NOMO-1 (cell line): ENCODE measurements at regions not wholly inside any gene's neighbourhood (a gene's known extent, or its start where the extent isn't known, plus 50 kb on each side); places are given as distances from the start of the nearest gene placed in this dataset.
A peak's percentile ranks its signal among the peaks of the same experiment; 100 is the strongest.

Experiments used
- DNase-seq, 2 experiments: peaks; one replicate each; lab custom pipeline; 2025; ENCODE audit not compliant: unreplicated experiment in 2 of 2; lab: John Stamatoyannopoulos, UW

- DNase-seq = peak in 1 of 2 experiments; percentile 6
Measured at GRCh38 chr22:48118654-48119053, 1356.2 kb downstream of the TBC1D22A start.

- no peak for DNase-seq
Measured at GRCh38 chr22:48116871-48117270, 1354.4 kb downstream of the TBC1D22A start.

- DNase-seq = no peak
Measured at GRCh38 chr22:48112687-48113521, 1350.5 kb downstream of the TBC1D22A start.

- DNase-seq = no peak
Measured at GRCh38 chr22:48106715-48107259, 1344.3 kb downstream of the TBC1D22A start.

GRCh38 chr22:48106215-48106614 is 1343.8 kb downstream of the TBC1D22A start:
- no peak for DNase-seq

- no peak for DNase-seq
Measured at GRCh38 chr22:48105259-48105658, 1342.8 kb downstream of the TBC1D22A start.

GRCh38 chr22:48104766-48105165 is 1342.3 kb downstream of the TBC1D22A start:
- no peak for DNase-seq

GRCh38 chr22:48104102-48104738 is 1341.8 kb downstream of the TBC1D22A start:
- no peak for DNase-seq

GRCh38 chr22:48103126-48103875 is 1340.9 kb downstream of the TBC1D22A start:
- no peak for DNase-seq

- DNase-seq = no peak
Measured at GRCh38 chr22:48102581-48102980, 1340.1 kb downstream of the TBC1D22A start.

- DNase-seq = no peak
Measured at GRCh38 chr22:48101704-48102103, 1339.3 kb downstream of the TBC1D22A start.

GRCh38 chr22:48100685-48101417 is 1338.4 kb downstream of the TBC1D22A start:
- DNase-seq = no peak

- no peak for DNase-seq
Measured at GRCh38 chr22:48099671-48100070, 1337.2 kb downstream of the TBC1D22A start.

GRCh38 chr22:48099251-48099650 is 1336.8 kb downstream of the TBC1D22A start:
- DNase-seq = no peak

GRCh38 chr22:48098921-48099245 is 1336.4 kb downstream of the TBC1D22A start:
- DNase-seq = no peak

- peak; percentile 36 to 85 for DNase-seq
Measured at GRCh38 chr22:48098243-48098920, 1335.9 kb downstream of the TBC1D22A start.

- DNase-seq = no peak
Measured at GRCh38 chr22:48097723-48098122, 1335.3 kb downstream of the TBC1D22A start.

- DNase-seq = no peak
Measured at GRCh38 chr22:48096851-48097665, 1334.6 kb downstream of the TBC1D22A start.

- no peak for DNase-seq
Measured at GRCh38 chr22:48096411-48096810, 1334.0 kb downstream of the TBC1D22A start.
